DND-41 (cell line): ENCODE measurements at regions not wholly inside any gene's neighbourhood (a gene's known extent, or its start where the extent isn't known, plus 50 kb on each side); places are given as distances from the start of the nearest gene placed in this dataset.

Experiments used
- ATAC-seq: fragments of 200-7000 bp; cut with Tn5 transposase; 3 replicates; pipeline ENCODE4 v1.9.1; 2021; ENCODE audit warnings: low read depth; ENCODE audit not compliant: insufficient read depth
- DNase-seq: peaks from one replicate; pipeline ENCODE4 v3.0.0-alpha.2; 2020
- H2AFZ ChIP-seq: 2 replicates; pipeline ENCODE4 v1.6.0; 2012; ENCODE audit warnings: low read depth, low read length
- H3K27ac ChIP-seq: 2 replicates; pipeline ENCODE4 v1.5.1; 2012; ENCODE audit warnings: low read length, inconsistent platforms
- H3K27me3 ChIP-seq: fragments of 200-600 bp; sonication (generic); 2 replicates; pipeline ENCODE4 v1.6.0; 2012; ENCODE audit warnings: low read length, mild to moderate bottlenecking, inconsistent platforms; ENCODE audit not compliant: insufficient read depth, poor library complexity
- H3K36me3 ChIP-seq: 2 replicates; pipeline ENCODE4 v1.5.1; 2012; ENCODE audit warnings: low read length, inconsistent platforms; ENCODE audit not compliant: insufficient read depth
- H3K4me1 ChIP-seq: 2 replicates; pipeline ENCODE4 v1.5.1; 2012; ENCODE audit warnings: mild to moderate bottlenecking, low read length; ENCODE audit not compliant: insufficient read depth
- H3K4me2 ChIP-seq: 2 replicates; pipeline ENCODE4 v1.6.0; 2012; ENCODE audit warnings: mild to moderate bottlenecking, moderate library complexity, low read length, inconsistent platforms; ENCODE audit not compliant: insufficient read depth
- H3K4me3 ChIP-seq, 2 experiments: fragments of 200-600 bp in 1 of 2; shearing (Covaris generic) in 1 of 2; 2 replicates each; pipeline ENCODE4 v1.5.1; 2012 to 2016; ENCODE audit warnings: inconsistent platforms in 2 of 2, low read length in 2 of 2, mild to moderate bottlenecking in 2 of 2, low read depth in 1 of 2, moderate library complexity in 1 of 2
- H3K79me2 ChIP-seq: 2 replicates; pipeline ENCODE4 v1.6.0; 2012; ENCODE audit warnings: low read length, inconsistent platforms; ENCODE audit not compliant: insufficient read depth
- H3K9ac ChIP-seq: 2 replicates; pipeline ENCODE4 v1.6.0; 2012; ENCODE audit warnings: low read depth, mild to moderate bottlenecking, inconsistent platforms, low read length, moderate library complexity
- H3K9me3 ChIP-seq: 2 replicates; pipeline ENCODE4 v1.5.1; 2012; ENCODE audit warnings: low read length, moderate library complexity, mild to moderate bottlenecking, inconsistent platforms; ENCODE audit not compliant: insufficient read depth, severe bottlenecking
- H4K20me1 ChIP-seq: 2 replicates; pipeline ENCODE4 v1.6.0; 2012; ENCODE audit warnings: low read length; ENCODE audit not compliant: insufficient read depth
- CTCF ChIP-seq: IDR thresholded peaks from 2 replicates; pipeline ENCODE4 v1.5.1; 2012; ENCODE audit warnings: borderline replicate concordance, low read length, moderate library complexity, mild to moderate bottlenecking; ENCODE audit not compliant: poor library complexity, severe bottlenecking; ENCODE audit errors: extremely low read depth
- EZH2 ChIP-seq: IDR thresholded peaks from 3 replicates; pipeline ENCODE4 v1.6.1; 2012; ENCODE audit warnings: borderline replicate concordance, low read depth, mild to moderate bottlenecking, moderate library complexity, low read length, inconsistent platforms; ENCODE audit not compliant: severe bottlenecking

GRCh38 chr20:10978713-10979112 lies 304.9 kb upstream of the JAG1 start:
- DNase-seq (no peak), ATAC-seq (no peak)
- Histone ChIP-seq H3K27me3 (no peaks in the 10 kb centered on the region), H3K9me3 (no peaks in the 10 kb centered on the region), H3K79me2 (no peaks in the 10 kb centered on the region), H2AFZ (no peak overlapping the region), H4K20me1 (no peaks in the 10 kb centered on the region), H3K4me2 (no peak overlapping the region), H3K9ac (no peak overlapping the region), H3K4me1 (no peaks in the 10 kb centered on the region), H3K4me3 (no peak overlapping the region), H3K27ac (no peak overlapping the region), H3K36me3 (no peaks in the 10 kb centered on the region)
- no peak for TF ChIP-seq CTCF
- no peak for TF ChIP-seq EZH2

- H4K20me1 ChIP-seq = no peaks in the 10 kb centered on the region
- H3K27me3 ChIP-seq = no peaks in the 10 kb centered on the region
- H3K79me2 ChIP-seq = no peaks in the 10 kb centered on the region
- H3K27ac ChIP-seq = no peak overlapping the region
- H2AFZ ChIP-seq = no peak overlapping the region
- no peak for DNase-seq
- H3K4me1 ChIP-seq = no peaks in the 10 kb centered on the region
- no peak for TF ChIP-seq EZH2
- TF ChIP-seq CTCF = no peak
- H3K4me2 ChIP-seq = no peak overlapping the region
- H3K36me3 ChIP-seq = no peaks in the 10 kb centered on the region
- ATAC-seq = no peak
- no peak overlapping the region for H3K4me3 ChIP-seq
- no peak overlapping the region for H3K9ac ChIP-seq
- no peaks in the 10 kb centered on the region for H3K9me3 ChIP-seq
Measured at GRCh38 chr20:10982692-10983091, 308.9 kb upstream of the JAG1 start.

- ATAC-seq (no peak), DNase-seq (no peak)
- Histone ChIP-seq H3K79me2 (no peaks in the 10 kb centered on the region), H3K27me3 (no peaks in the 10 kb centered on the region), H3K36me3 (no peaks in the 10 kb centered on the region), H3K9ac (no peak overlapping the region), H4K20me1 (no peaks in the 10 kb centered on the region), H3K4me1 (no peaks in the 10 kb centered on the region), H2AFZ (no peak overlapping the region), H3K4me2 (no peak overlapping the region), H3K4me3 (no peak overlapping the region), H3K27ac (no peak overlapping the region), H3K9me3 (no peaks in the 10 kb centered on the region)
- TF ChIP-seq EZH2 = no peak
- TF ChIP-seq CTCF = no peak
Measured at GRCh38 chr20:10984294-10984693, 310.5 kb upstream of the JAG1 start.

GRCh38 chr20:10984913-10985312 lies 311.1 kb upstream of the JAG1 start:
- no peak overlapping the region for H3K4me3 ChIP-seq
- TF ChIP-seq EZH2 = no peak
- TF ChIP-seq CTCF = no peak
- H3K27ac ChIP-seq = no peak overlapping the region
- H3K27me3 ChIP-seq = no peaks in the 10 kb centered on the region
- no peak overlapping the region for H3K4me2 ChIP-seq
- DNase-seq = no peak
- no peaks in the 10 kb centered on the region for H4K20me1 ChIP-seq
- no peak overlapping the region for H2AFZ ChIP-seq
- no peaks in the 10 kb centered on the region for H3K79me2 ChIP-seq
- no peak for ATAC-seq
- H3K4me1 ChIP-seq = no peaks in the 10 kb centered on the region
- no peak overlapping the region for H3K9ac ChIP-seq
- H3K36me3 ChIP-seq = no peaks in the 10 kb centered on the region
- H3K9me3 ChIP-seq = no peaks in the 10 kb centered on the region
